GM21786 (cell line): ENCODE measurements at regions not wholly inside any gene's neighbourhood (a gene's known extent, or its start where the extent isn't known, plus 50 kb on each side); places are given as distances from the start of the nearest gene placed in this dataset.
"Not testable (repeated sequence)": the region's sequence is repeated elsewhere in the genome, so short reads cannot be mapped to it uniquely, and the experiment has no call there.

Source experiments
- ATAC-seq: cut with Tn5 transposase; IDR thresholded peaks from one replicate; pipeline ENCODE4 v1.9.1; 2021; ENCODE audit not compliant: unreplicated experiment

GRCh38 chr1:14251871-14252270, 346.6 kb upstream of the KAZN start:
- ATAC-seq, result no peak

DNA sequence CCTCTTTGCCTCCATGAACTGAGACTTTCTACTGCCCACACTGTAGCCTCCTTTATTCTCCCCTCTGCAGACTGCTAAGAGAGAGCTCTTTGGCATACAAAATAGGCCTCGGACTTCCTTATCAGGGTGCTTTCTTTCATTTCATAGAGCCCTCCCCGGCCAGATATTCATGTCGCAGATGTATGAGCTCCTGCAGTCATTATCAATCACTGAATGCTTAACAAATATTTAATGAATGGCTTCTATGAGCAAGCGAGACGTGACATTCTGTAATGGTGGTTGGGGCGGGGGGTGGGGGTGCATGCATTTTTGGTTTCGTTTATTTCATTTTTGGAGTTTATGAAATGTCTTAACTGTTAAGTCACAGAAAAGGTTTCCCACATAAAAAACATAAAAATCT, 344.8 kb upstream of the KAZN start:
- ATAC-seq, result no peak

- no peak for ATAC-seq
These were observed 344.2 kb upstream of the KAZN start for GRCh38 chr1:14254251-14254650.

DNA sequence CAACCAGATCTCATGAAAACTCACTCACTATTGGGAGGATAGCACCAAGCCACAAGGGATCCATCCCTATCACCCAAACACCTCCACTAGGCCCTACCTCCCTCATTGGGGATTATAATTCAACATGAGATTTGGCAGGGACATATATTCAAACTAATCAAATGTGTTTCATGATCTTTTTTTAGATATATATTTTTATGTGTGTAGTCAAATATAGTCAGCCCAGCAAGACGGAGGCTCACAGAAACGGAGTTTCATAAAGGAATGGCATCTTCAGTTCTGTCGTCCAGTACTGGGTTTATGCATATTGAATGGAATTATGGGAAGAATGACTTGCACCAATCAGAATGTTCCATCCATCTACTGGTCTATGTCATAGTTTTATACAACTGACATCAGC, 343.3 kb upstream of the KAZN start:
- no peak for ATAC-seq

- ATAC-seq, result no peak
These were observed 342.8 kb upstream of the KAZN start for GRCh38 chr1:14255711-14256110.

DNA sequence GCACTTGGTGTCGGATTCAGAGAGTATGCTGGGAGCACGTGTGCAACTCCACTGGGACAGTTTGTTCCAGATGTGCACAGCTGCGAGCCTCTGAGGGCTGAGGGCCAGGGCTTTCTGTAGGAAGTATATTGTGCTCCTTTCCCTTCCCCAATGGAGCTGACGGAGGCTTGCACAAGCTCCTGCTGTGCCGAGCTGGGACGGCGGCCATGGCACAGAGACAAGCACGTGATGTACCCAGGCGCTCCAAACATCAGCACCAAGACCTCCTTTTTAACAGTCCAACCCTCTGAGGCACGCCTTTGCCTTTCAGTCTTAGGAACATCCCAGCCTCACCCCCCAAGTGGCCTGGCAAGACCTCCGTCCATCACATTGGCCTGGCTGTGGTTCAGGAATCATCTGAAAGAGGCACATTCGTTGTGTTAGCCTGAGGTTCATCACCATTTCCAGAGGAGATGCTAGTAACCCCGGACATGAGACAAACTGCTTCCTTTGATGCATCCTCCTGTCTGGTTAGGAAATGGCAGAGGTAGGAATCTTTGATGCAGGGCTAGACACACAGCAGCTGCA, 339.2 kb upstream of the KAZN start:
- ATAC-seq, result no peak

GRCh38 chr1:14260480-14260879, 338.0 kb upstream of the KAZN start:
- no peak for ATAC-seq

GRCh38 chr1:14261395-14261794, 337.1 kb upstream of the KAZN start:
- ATAC-seq, result no peak

- no peak for ATAC-seq
These were observed 335.8 kb upstream of the KAZN start for GRCh38 chr1:14262637-14263036.

- no peak for ATAC-seq
These were observed 335.3 kb upstream of the KAZN start for GRCh38 chr1:14263225-14263624.

GRCh38 chr1:14263671-14264070, 334.8 kb upstream of the KAZN start:
- ATAC-seq, result no peak

DNA sequence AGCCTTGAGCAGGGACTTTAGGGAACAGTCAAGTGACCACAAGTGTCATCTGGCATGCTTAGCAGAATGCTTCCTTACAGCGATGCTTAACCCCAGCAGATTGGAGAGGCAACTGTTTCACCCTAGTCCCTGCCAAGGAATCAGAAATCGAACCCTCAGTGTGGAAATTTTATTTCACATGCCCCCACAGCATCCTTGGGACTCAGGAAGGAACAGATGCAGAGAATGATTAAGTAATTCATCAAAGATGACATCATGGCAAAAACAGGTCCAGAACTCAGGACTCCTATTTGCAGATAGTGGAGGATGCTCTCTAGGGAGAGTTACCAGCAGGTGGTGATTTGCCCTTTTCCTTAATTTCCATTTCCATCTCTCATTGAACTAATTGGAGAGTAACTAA, 333.0 kb upstream of the KAZN start:
- no peak for ATAC-seq

DNA sequence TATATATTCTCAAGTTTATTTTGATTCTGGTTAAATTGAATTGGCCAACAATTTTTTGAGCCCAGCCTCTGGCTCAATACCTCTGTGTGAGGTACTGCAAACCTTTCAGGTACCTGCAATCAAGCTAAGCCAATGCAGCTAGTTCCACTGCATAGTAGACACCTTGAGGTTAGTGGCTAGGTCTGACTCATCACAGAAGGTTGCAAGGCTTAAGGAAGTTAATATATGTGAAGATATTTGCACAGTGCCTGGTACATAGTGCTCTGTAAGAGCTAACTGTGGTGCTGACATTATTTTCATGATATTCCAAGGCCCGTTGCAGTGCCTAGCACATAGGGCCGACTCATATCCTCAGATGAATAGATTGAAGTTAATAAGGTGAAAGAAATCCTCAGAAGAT, 330.5 kb upstream of the KAZN start:
- ATAC-seq, result no peak

GRCh38 chr1:14270821-14271220, 327.7 kb upstream of the KAZN start:
- ATAC-seq, result no peak

- no peak for ATAC-seq
These were observed 324.7 kb upstream of the KAZN start for GRCh38 chr1:14273811-14274210.

DNA sequence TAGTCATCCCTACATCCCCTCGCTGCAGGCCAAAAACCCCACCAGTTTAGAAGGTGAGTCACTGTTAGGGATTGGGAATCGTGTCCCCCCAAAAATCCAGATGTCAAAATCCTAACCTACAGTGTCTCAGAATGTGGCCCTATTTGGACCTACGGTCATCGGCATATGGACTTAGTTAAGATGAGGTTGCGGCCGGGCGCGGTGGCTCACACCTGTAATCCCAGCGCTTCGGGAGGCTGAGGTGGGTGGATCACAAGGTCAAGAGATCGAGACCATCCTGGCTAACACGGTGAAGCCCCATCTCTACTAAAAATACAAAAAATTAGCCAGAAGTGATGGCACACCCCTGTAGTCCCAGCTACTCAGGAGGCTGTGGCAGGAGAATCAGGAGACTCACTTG, 318.6 kb upstream of the KAZN start:
- ATAC-seq, result not testable (repeated sequence)

- no peak for ATAC-seq
These were observed 317.6 kb upstream of the KAZN start for GRCh38 chr1:14280909-14281308.

DNA sequence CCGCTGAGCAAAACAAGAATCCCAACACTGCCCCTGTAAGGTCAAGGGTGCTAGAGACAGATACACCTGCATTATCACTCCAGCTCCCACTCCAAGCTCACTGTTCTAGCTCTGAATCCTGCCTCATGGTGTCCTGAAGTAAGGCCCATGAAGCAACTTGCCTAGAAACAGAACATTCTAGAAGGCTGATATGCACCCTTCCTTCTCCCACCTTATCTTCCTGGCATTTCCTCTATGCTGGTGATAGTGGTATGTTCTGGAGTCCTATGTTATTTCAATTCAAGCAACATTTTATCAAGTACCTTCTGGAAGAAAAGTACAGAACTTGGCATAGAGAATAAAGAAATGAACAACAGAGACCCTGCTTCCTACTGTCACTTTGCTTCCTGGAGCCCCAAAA, 317.1 kb upstream of the KAZN start:
- no peak for ATAC-seq

DNA sequence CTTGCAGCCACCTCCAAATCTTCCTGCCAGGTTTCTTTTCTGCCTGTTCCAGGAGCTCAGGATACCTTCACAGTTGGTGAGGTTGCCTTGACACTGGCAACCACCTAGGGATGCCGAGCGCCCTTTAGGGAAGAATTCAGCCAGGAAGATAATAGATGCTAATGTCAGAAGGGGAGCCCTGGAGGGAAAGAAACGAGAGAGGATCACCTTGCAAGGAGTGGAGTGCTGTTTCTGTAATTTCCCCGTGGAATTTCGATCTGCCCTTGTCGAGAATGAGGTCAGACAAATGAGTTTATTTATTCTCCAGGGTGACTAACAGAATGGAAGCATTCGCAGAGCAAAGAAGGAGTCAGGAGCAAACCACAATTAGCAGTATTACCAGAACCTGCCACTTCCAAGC, 315.8 kb upstream of the KAZN start:
- ATAC-seq, result no peak

DNA sequence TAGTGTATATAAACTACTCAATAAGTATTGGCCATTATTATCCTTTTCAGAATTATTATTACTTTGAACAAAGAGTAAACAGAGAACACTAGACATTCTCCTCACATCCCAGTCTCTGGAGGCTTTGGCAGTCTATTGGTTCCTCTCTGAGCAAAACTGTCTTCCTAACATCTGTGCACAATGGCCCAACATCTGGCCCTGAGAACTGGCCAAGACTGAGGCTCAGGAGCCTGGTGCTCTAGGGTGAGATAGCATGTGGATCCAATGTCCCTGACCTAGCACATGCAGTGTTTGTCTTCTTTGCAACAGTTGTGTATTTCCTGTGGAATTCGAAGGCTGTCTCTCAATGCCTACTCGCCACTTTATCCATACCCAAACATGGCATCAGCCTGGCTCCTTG, 313.2 kb upstream of the KAZN start:
- no peak for ATAC-seq

DNA sequence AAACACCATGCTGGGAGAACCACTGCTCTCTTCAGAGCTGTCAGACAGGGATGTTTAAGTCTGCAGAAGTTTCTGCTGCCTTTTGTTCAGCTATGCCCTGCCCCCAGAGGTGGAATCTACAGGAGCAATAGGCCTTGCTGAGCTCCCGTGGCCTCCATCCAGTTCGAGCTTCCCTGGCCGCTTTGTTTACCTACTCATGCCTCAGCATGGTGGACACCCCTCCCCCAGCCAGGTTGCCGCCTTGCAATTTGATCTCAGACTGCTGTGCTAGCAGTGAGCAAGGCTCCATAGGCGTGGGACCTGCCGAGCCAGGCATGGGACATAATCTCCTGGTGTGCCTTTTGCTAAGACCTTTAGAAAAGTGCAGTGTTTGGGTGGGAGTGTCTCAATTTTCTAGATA, 307.3 kb upstream of the KAZN start:
- not testable (repeated sequence) for ATAC-seq

DNA sequence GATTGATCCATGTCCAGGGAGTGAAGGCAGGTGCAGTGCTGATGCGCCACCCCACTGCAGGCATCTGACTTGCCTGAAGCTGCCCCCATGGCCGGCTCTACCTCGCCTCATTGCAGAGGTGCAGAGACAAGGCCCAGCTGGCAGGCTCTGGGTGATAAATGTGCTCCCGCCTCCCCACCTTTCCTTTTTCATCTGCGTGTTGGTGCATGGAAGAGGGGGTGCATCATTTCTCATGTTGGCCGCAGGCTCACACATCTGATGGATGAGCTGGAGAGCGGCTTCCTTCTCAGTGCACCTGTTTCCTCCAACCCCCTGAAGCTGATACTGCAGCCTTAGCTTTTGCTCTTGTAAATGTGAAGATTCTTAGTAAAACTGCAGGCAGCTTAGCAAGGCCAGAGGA, 306.0 kb upstream of the KAZN start:
- no peak for ATAC-seq

DNA sequence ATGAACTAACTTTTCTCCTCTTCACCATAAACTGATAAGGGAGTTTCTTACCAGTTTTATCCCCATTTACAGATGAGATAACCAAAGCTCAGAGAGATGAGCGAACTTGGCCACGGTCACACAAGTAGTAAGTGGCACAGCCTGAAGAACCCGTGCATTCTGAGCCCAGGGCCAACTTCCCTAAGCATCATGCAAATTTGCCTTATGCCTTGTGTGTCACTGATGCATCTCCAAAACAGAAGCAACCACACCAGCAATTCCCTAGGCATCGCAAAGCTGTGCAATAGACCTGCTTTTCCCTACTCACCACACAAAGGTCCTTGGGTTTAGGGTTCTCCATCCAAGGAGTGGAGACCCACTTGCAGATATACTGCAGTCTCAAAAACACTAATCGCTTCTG, 304.5 kb upstream of the KAZN start:
- no peak for ATAC-seq
